PC-9 (cell line): ENCODE measurements at regions not wholly inside any gene's neighbourhood (a gene's known extent, or its start where the extent isn't known, plus 50 kb on each side); places are given as distances from the start of the nearest gene placed in this dataset.

Experiments used
- CTCF ChIP-seq: fragments of 200-600 bp; sonication (generic); conservative IDR thresholded peaks from 2 replicates; pipeline ENCODE4 v1.6.1; 2017; ENCODE audit warnings: mixed run types, antibody characterized with exemption, mild to moderate bottlenecking, moderate library complexity
- EZH2 ChIP-seq: fragments of 200-600 bp; sonication (generic); IDR thresholded peaks from 2 replicates; pipeline ENCODE4 v1.8.0; 2017; ENCODE audit warnings: antibody characterized with exemption, low read depth

DNA sequence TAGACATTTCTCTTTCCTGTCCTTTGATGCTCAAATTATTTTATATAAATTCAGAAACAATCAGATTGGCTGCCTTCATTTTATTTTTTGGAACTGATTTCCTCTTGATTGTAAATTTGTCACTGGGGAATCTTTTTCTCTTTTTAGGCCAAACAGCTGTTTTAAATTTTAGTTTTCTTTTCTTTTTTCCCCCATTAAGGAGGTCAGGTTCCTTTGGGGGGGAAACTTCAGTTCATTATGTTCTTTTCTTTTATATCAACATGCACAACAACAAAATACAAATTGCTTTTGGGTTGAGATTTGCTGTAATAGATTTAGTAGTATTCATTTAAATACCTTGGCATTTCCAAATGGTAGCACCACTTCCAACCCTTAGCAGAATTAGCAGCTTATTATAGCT lies 264.8 kb upstream of the SPRY2 start:
- no peak for TF ChIP-seq CTCF
- TF ChIP-seq EZH2 = no peak
